Dedifferentiated amniotic fluid mesenchymal stem cell (primary cell): ENCODE measurements at regions not wholly inside any gene's neighbourhood (a gene's known extent, or its start where the extent isn't known, plus 50 kb on each side); places are given as distances from the start of the nearest gene placed in this dataset.
"Not testable (repeated sequence)": the region's sequence is repeated elsewhere in the genome, so short reads cannot be mapped to it uniquely, and the experiment has no call there.

ENCODE experiments used
- DNase-seq: peaks from one replicate; pipeline ENCODE4 v3.0.0-alpha.2; 2016; ENCODE audit errors: extremely low spot score

DNA sequence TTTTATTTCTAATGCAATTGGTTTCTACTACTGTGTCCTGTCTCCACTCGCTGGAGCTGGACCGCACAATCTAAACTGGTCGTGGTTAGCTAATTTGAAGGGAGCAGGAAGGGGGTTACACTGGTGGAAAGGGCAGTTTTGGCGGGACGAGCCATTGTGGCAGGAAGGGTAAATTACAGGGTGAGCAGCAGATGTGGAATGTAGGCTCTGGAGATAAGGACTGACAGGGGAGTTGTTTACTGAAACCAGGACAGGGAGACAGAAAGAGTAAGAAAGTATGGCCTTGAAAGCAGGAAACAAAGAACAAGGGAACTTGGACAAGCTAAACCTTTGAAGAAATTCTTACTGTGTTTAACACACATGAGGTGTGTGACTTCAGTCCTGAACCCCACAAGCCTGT is 147.8 kb downstream of the ATXN7L3B start:
- DNase-seq, result no peak

DNA sequence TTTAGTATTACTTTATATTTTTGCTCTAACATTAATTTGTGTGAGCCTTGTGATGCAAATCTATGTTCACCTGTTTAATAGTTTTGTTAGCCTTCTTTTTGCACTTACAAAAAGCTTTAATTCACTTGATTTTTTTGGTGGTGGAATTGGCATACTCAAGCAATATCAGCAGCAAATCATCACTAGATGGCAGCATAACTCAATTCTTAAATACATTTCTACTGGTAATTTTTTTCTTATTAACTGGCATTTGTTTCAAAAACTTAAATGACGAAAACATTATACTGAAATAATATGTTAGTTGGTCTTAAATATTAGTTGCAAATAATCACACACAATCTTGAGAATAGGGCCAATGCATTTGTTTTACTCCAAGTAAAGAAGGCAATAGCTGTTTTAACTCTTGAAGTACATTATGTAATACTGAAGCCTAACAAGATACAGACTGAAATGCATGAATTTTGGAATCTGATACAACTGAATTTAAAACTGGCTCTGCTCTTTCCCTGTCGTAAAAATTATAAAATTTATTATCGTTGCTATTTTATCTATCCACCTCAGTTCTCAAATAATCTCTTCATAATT is 151.5 kb downstream of the ATXN7L3B start:
- DNase-seq, result peak; percentile 71

DNA sequence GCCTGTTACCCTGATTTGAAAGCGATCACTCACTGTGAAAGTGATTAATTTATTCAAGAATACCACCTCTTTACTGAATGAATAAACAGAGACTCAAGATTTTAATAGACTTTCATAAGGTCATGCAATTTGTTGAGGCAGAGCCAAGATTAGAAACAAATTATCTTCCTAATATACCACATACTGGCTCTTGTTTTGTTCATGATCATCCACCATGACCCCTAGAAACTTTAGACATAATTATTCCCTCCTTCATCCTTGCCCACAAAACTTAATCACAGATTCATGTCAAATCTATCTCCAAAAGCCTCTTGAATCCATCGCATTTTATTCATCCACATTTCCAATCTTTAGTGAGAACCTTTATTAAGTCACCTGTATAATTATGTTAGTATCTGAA is 152.3 kb downstream of the ATXN7L3B start:
- DNase-seq, result no peak

DNA sequence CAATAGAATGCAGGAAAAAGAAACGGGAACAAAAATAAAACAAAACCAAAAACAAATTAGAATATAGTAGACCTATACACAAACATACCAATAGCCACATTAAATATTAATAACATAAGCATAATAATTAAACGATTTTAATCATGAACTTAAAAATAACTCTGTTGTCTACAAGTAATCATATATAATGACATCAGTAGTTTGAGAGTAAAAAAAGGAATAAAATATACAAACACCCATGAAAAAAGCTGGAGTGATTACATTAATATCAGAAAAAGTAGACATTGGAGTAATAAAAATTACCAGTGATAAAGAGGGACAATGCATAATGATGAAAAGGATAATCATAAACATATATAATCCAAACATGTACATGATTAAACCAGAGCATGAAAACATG is 181.8 kb downstream of the ATXN7L3B start:
- DNase-seq, result no peak

DNA sequence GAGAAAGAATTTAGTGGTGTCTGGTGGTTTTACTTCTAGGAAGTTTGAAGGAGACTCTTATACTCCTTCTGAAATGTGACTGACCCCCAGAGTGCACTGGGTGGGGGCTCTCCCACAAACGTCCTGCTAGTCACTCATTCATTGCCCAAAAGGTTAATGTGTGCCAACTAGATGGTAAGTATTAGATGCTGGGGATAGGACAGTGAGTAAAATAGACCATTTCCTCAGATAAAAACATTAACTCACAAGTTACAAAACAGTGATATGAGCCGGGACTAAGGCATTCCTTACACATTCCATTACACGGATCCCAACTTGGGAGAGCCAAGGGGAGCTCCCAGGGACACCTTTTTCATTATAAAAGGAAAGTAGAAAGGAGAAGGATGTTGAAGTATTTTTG is 185.1 kb downstream of the ATXN7L3B start:
- DNase-seq, result no peak

DNA sequence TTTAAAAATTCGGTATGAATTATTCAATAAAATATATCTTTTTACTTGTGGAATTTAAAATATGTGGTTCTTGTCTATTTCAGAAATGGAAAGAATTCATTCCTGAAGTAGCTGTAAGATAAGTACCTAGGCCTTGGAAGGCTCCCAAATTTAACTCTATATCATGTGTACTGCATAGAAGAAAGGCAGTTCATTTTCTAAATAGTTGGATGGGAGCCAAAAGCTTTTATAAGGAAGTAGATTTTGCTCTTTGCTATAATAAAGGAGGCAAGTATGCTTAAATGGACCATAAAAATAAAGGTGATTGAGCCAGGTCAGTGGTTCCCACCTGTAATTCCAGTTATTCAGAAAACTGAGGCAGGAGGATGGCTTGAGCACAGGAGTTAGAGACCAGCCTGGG is 187.5 kb downstream of the ATXN7L3B start:
- DNase-seq, result peak; percentile 76

DNA sequence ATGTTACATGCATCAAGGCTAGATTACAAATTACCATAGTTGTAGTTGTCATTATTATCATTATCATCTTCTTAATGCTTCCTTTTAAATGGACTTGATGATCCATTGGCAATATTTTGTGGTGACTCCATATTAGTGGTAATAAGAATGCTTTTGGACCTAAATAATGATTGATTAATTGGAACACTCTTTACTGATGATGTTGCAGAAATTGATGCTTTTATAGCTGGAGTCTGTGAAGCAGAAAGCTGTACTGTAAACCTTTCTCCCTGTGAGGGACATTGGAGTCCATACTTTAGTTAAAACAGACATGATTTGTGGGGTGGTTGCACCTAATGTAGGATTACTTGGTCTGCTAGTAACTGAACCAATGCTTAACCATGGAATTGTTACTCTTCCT is 190.4 kb downstream of the ATXN7L3B start:
- DNase-seq, result no peak

DNA sequence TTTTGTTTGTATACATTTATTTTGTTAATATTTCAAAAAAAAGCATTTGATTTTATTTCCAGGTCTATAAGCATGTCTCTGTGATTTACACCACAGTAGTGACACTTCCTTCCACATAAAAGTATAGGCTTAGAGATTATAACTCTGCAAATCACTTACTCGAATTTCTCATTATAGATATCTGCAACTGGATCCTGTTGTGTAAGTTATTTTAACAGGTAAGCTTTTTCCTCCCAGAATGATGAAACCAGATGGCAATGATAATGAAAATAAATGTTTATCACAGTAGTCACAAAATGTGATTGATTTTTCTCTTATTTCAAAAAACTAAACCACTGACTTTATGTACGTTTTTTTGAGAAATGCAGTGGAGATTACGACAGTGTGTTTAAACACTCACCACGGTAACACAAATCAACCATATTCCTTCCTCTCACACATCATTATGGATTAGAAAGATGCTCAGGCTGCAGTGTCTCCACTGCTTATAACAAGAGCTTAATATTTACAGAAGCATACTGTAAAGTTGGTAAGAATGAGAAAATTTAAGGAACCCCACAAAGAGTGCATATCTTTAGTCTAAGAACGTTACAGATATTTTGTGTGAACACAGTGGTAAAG is 194.6 kb downstream of the ATXN7L3B start:
- no peak for DNase-seq

DNA sequence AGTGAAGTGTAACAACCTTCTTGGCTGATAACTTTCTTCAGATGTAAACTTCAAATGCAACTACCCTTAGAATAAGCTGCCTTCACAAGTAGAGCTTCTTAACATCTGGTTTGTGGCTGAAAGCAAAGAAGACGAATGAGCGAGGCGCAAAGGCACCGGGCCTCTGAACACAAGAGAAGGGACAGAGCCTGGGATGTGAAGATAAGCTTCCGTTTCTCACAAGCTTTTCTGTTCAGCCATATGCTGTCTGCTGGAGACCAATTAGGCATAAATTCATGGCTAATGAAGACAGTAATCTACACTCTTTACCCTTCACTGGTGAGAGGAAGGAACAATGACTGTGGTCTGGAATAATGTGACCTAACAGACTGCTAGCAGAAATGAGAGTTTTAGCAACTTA is 195.2 kb downstream of the ATXN7L3B start:
- DNase-seq, result no peak

DNA sequence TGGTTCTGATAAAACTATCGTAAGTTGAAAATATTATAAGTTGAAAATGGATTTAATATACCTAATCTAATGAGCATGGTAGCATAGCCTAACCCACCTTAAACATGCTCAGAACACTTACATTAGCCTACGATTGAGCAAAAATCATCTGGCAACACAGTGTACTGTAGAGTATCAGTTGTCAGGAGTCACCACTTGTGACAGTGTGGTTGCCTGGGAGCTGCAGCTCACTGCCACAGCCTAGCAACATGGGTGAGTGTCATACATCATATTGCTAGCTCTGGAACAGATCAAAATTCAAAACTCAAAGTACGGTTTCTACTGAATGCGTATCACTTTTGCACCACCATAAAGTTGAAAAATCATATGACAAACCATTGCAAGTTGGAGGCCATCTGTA is 203.5 kb downstream of the ATXN7L3B start:
- DNase-seq, result no peak

DNA sequence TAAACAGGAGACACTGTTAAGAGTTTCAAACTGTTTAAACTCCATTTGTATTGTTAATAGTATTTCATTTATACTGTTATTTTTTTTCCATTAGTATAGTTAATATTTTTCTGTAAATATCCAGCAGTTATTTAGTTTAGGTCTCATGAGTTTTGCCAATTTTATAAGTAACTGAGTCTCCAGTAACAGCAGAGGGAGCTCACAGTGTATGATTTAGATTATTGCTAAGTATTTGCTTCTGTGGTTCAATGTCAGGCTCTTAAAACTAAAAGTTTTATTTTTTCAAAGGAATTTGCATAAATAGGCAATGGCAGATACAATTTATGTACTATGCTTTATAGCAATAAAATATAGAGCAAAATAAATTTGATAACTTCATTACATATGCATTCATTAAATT is 209.7 kb downstream of the ATXN7L3B start:
- peak; percentile 73 for DNase-seq

DNA sequence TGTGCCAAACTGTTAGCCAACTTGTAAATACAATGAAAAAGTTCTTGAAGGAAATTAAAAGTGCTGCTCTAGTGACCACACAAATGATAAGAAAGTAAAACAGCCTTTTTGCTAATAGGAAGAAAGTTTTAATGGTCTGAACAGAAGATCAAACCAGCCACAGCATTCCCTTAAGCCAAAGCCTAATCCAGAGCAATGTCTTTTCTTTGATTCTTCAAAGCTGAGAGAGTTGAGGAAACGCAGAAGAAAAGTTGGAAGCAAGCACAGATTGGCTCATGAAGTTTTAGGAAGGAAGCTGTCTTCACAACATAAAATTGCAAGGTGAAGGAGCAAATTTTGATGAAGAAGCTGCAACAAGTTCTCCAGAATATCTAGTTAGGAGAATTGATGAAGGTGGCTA is 213.8 kb downstream of the ATXN7L3B start:
- no peak for DNase-seq

DNA sequence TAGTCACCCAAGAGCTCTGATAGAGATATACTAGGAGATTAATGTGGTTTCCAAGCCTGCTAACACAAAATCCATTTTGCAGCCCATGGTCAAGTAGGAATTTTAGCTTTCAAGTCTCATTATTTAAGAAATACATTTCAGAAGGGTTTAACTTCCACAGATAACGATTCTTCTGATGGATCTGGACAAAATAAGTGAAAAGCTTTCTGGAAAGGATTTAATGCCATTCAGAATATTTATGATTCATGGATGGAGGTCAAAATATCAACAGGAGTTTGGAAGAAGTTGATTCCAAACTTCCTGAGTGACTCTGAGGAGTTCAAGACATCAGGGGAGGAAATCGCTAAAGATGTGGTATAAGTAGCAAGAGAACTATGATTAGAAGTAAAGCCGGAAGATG is 214.6 kb downstream of the ATXN7L3B start:
- no peak for DNase-seq

DNA sequence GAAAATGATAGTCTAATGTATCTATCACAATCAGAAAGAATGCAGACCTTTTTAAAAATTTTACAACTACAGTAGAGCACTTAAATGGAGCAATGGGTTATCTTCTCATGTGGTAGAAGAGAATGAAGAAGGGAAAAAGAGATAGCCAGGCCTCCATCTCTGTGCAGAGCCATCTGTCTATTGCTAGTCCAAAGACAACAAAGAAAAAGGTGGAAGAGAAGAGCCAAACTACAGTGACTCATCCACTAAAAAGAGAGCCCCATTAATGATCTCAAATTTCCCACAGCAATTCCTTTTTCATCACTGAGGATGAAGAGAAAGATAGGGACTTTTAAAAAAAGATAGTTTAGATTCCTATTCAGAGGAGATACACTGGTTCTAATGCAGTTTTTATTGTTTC is 232.9 kb downstream of the ATXN7L3B start:
- no peak for DNase-seq

DNA sequence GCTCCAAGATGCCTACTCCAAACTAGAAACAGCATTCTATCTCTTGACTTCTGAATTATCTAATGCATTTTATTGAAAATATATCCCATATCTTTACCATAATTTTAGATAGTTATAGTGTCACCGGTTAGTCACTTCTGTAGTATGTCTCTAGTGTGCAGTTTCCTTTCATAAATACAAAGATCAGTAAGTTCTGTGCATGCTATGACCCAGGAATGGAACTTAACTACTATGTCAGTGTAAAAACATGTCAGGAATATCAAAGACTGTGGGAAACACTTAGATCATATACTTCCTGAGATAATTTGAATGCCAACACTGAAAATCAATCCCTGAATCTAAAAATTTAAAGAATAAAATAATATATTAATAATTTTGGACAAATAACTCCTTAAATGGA is 237.6 kb downstream of the ATXN7L3B start:
- no peak for DNase-seq

DNA sequence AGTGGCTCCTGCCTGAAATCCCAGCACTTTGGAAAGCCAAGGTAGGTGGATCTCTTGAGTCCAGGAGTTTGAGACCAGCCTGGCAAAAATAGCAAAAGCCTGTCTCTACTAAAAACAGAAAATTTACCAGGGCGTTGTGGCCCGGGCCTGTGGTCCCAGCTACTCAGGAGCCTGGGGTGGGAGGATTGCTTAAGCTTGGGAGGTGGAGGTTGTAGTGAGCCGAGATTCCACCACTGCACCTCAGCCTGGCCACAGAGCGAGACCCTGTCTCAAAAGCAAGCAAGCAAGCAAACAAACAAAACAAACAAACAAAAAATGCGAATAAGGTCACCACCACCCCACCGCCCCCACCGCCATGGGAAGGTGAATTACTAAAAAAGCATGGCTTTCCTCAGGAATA is 238.7 kb downstream of the ATXN7L3B start:
- no peak for DNase-seq

DNA sequence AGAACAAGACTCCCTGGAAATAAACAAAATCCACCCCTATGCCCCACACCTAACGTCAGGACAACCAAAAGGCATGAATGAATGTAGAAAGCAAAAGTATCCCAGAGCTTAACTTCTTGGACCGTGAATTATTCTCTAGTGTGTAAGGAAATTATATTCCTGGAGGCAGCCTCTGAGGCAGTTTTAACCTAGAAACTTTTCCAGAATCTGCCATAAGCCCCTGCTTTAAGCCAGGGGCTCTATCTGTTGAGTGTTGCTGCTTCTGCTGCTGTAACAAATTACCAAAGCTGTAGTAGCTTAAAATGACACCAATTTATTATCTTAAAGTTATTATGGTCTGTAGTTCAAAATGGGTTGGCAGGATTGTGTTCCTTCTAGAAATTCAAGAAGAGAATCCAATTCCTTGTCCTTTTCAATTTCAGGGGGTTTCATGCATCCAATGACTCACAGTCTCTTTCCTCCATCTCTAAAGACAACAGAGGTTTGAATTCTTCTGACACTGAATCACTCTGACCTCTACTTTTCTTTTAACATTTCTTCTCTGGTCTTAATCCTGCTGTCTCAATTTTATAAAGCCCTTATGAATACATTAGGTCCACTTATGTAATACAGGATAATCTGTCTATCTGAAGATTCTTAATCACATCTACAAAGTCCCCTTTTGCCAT is 242.7 kb downstream of the ATXN7L3B start:
- peak; percentile 72 for DNase-seq

DNA sequence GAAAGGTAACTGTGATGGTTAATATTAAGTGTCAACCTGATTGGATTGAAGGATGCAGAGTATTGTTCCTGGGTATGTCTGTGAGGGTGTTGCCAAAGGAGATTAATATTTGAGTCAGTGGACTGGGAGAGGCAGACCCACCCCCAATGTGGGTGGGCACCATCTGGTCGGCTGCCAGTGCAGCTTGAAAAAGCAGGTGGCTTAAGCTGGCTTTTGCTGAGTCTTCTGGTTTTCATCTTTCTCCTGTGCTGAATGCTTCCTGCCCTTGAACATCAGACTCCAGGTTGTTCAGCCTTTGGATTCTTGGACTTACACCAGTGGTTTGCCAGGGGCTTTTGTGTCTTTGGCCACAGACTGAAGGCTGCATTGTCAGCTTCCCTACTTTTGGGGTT is 243.2 kb downstream of the ATXN7L3B start:
- not testable (repeated sequence) for DNase-seq

DNA sequence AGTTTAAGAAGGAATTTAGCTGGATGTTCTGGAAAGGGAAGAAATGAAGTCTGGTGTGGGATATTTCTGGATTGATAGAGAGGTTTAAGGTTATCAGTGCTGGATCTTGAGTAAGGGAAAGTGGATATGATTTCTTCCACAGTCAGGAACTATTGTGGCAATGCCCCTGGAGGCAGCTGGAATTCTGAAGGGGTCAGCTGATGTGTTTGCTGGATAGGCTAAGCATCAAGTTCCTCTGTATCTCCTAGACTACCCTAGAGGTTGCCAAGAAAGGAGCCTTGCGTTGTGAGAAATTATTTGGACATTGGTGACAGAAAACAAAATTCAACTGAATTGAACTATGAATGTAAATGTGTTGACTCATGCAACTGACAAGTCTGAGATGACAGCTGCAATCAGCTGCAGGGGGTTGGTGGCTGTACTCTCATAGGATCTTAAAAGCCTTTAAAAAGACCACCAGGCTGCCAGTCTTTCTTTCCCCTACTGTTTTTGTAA is 244.4 kb downstream of the ATXN7L3B start:
- no peak for DNase-seq

DNA sequence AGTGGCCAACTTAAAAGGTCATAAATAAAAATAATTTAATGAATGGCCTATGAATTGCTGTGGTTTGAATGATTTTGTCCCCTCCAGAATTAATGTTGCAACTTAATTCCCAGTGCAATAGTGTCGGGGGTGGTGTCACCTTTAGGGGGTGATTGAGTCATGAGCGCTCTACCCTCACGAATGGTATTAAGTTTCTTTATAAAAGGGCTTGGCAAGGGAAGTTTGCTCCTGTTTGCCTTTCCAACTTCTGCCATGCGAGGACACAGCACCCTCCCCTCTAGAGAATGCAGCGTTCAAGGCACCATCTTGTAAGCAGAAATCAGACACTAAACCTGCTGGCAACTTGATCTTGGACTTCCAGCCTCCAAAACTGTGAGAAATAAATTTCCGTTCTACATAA is 253.3 kb downstream of the ATXN7L3B start:
- no peak for DNase-seq

DNA sequence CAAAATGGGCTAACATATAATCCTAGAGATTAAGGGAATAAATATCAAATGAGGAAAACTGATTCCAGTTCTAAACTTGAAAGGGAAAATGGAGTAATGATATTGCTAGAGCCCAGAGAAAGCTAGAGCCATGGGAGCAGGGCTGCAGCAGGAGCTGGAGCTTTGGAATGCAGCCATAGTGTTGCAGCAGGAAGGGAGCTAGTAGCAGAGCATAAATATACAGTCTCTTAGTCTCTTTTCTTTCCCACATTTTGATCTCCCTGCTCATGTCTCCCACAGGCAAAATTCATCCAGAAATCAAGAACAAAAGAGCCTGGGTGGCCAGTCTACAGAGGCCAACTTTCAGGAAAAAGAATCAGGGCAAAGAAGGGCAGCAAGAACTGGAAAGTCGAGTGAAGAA is 253.7 kb downstream of the ATXN7L3B start:
- DNase-seq, result no peak

DNA sequence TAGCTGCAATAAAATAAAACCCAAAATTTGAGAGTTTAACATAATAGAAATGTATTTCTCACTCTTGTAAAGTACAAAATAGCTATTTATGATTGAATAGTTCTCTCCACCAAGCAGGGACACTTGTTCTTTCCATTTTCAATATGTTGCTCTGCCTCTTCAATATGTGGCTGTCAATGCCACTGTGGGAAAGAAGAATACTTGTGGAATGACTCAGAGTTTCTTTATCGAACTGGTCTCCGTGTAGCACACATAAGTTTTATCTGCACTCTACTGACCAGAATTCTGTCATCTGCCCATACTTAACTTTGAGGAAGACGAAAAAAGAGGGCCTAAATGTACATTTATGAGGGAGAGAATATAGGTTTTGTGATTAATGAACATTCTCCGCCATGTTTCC is 256.9 kb downstream of the ATXN7L3B start:
- DNase-seq, result no peak

DNA sequence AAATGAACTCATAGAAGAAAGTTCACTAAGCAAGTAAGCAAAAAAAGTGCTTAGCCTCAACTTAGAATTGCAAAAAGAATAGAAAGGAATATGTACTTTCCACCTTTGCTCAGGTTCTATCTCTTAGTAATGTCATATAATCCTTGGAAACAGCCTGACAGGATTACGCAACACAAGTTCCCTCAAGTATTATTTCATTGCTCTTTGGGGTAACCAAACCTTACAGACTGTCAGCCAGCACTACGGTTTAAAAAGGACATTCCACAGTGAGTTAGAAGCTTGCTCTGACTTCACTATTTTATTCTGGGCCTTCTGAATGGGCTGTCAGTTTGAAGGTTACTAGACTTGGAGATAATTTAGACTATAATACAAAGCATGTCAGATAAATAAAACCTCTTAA is 264.0 kb downstream of the ATXN7L3B start:
- no peak for DNase-seq
